ENCODE measurements at regions not wholly inside any gene's neighbourhood (a gene's known extent, or its start where the extent isn't known, plus 50 kb on each side); places are given as distances from the start of the nearest gene placed in this dataset.
"Not testable (repeated sequence)": the region's sequence is repeated elsewhere in the genome, so short reads cannot be mapped to it uniquely, and the experiment has no call there.

GRCh38 chr9:66152406-66152805, 415.5 kb downstream of the FOXD4L4 start:
- not testable (repeated sequence) for H4K91ac ChIP-seq (ENCODE audit: low read depth, low read length); H3K18ac ChIP-seq (ENCODE audit: low read length); H3K4me3 ChIP-seq (ENCODE audit: low read depth, low read length); H3K79me2 ChIP-seq (ENCODE audit: control insufficient read depth, insufficient read depth, low read length, poor library complexity); H2AFZ ChIP-seq (ENCODE audit: insufficient read depth, low read length, poor library complexity); H2BK120ac ChIP-seq (ENCODE audit: insufficient read depth, low read length, poor library complexity); H3K27me3 ChIP-seq (ENCODE audit: insufficient read depth, low read length); H3K9me3 ChIP-seq (ENCODE audit: insufficient read depth, low read depth, low read length); H3K9ac ChIP-seq (ENCODE audit: low read length); H2AK5ac ChIP-seq (ENCODE audit: low read length); H4K8ac ChIP-seq (ENCODE audit: low read depth, low read length); H2BK12ac ChIP-seq (ENCODE audit: low read length); H2BK5ac ChIP-seq (ENCODE audit: low read depth, low read length, poor library complexity); H3K14ac ChIP-seq (ENCODE audit: low read length); H3K4me1 ChIP-seq (ENCODE audit: control insufficient read depth in 1 of 2, insufficient read depth in 2 of 2, low read length in 2 of 2); H3K23ac ChIP-seq (ENCODE audit: low read length); H3K79me1 ChIP-seq (ENCODE audit: low read length); H3K27ac ChIP-seq (ENCODE audit: low read depth, low read length); H3K4ac ChIP-seq (ENCODE audit: low read depth, low read length); H4K12ac ChIP-seq (ENCODE audit: low read depth, low read length); DNase-seq; H3K4me2 ChIP-seq (ENCODE audit: low read length); H3K36me3 ChIP-seq (ENCODE audit: control insufficient read depth in 1 of 2, insufficient read depth in 2 of 2, low read length in 2 of 2)
- no CpG with 5 or more reads among the region's 30 CpGs for WGBS (ENCODE audit: extremely low coverage, insufficient coverage, insufficient read length)

GRCh38 chr9:66153021-66153725, 416.2 kb downstream of the FOXD4L4 start:
- WGBS (ENCODE audit: extremely low coverage, insufficient coverage, insufficient read length) = no CpG with 5 or more reads among the region's 59 CpGs
- DNase-seq = peak; percentile 17 to 71

GRCh38 chr9:66153971-66154691, 417.2 kb downstream of the FOXD4L4 start:
- H2AFZ ChIP-seq (ENCODE audit: insufficient read depth, low read length, poor library complexity); H3K4me3 ChIP-seq (ENCODE audit: low read depth, low read length); H2BK12ac ChIP-seq (ENCODE audit: low read length); H2AK5ac ChIP-seq (ENCODE audit: low read length); H4K91ac ChIP-seq (ENCODE audit: low read depth, low read length); H3K27me3 ChIP-seq (ENCODE audit: insufficient read depth, low read length); H3K23ac ChIP-seq (ENCODE audit: low read length); H3K18ac ChIP-seq (ENCODE audit: low read length); H4K8ac ChIP-seq (ENCODE audit: low read depth, low read length); H4K12ac ChIP-seq (ENCODE audit: low read depth, low read length); H3K4me2 ChIP-seq (ENCODE audit: low read length); H3K36me3 ChIP-seq (ENCODE audit: control insufficient read depth in 1 of 2, insufficient read depth in 2 of 2, low read length in 2 of 2); DNase-seq; H2BK120ac ChIP-seq (ENCODE audit: insufficient read depth, low read length, poor library complexity); H3K9ac ChIP-seq (ENCODE audit: low read length); H3K79me1 ChIP-seq (ENCODE audit: low read length); H3K79me2 ChIP-seq (ENCODE audit: control insufficient read depth, insufficient read depth, low read length, poor library complexity); H3K4ac ChIP-seq (ENCODE audit: low read depth, low read length); H3K27ac ChIP-seq (ENCODE audit: low read depth, low read length); H2BK5ac ChIP-seq (ENCODE audit: low read depth, low read length, poor library complexity); H3K4me1 ChIP-seq (ENCODE audit: control insufficient read depth in 1 of 2, insufficient read depth in 2 of 2, low read length in 2 of 2); H3K14ac ChIP-seq (ENCODE audit: low read length); H3K9me3 ChIP-seq (ENCODE audit: insufficient read depth, low read depth, low read length): not testable (repeated sequence)
- no CpG with 5 or more reads among the region's 40 CpGs for WGBS (ENCODE audit: extremely low coverage, insufficient coverage, insufficient read length)

More at GRCh38 chr9:66153021-66153725, 416.2 kb downstream of the FOXD4L4 start:
- not testable (repeated sequence) for H4K91ac ChIP-seq (ENCODE audit: low read depth, low read length); H3K4ac ChIP-seq (ENCODE audit: low read depth, low read length); H3K79me1 ChIP-seq (ENCODE audit: low read length); H3K27ac ChIP-seq (ENCODE audit: low read depth, low read length); H3K4me1 ChIP-seq (ENCODE audit: control insufficient read depth in 1 of 2, insufficient read depth in 2 of 2, low read length in 2 of 2); H4K12ac ChIP-seq (ENCODE audit: low read depth, low read length); H2BK120ac ChIP-seq (ENCODE audit: insufficient read depth, low read length, poor library complexity); H3K79me2 ChIP-seq (ENCODE audit: control insufficient read depth, insufficient read depth, low read length, poor library complexity); H3K27me3 ChIP-seq (ENCODE audit: insufficient read depth, low read length); H2BK12ac ChIP-seq (ENCODE audit: low read length); H3K18ac ChIP-seq (ENCODE audit: low read length); H2AFZ ChIP-seq (ENCODE audit: insufficient read depth, low read length, poor library complexity); H4K8ac ChIP-seq (ENCODE audit: low read depth, low read length); H3K4me3 ChIP-seq (ENCODE audit: low read depth, low read length); H2BK5ac ChIP-seq (ENCODE audit: low read depth, low read length, poor library complexity); H2AK5ac ChIP-seq (ENCODE audit: low read length); H3K14ac ChIP-seq (ENCODE audit: low read length); H3K9ac ChIP-seq (ENCODE audit: low read length); H3K9me3 ChIP-seq (ENCODE audit: insufficient read depth, low read depth, low read length); H3K23ac ChIP-seq (ENCODE audit: low read length); H3K36me3 ChIP-seq (ENCODE audit: control insufficient read depth in 1 of 2, insufficient read depth in 2 of 2, low read length in 2 of 2)
- H3K4me2 ChIP-seq (ENCODE audit: low read length) = peak overlapping the region; percentile 58

GRCh38 chr9:66182316-66182715, 445.4 kb downstream of the FOXD4L4 start:
- no CpG with 5 or more reads among the region's 7 CpGs for WGBS (ENCODE audit: extremely low coverage, insufficient coverage, insufficient read length)
- not testable (repeated sequence) for H3K79me1 ChIP-seq (ENCODE audit: low read length); H3K36me3 ChIP-seq (ENCODE audit: control insufficient read depth in 1 of 2, insufficient read depth in 2 of 2, low read length in 2 of 2)

More at GRCh38 chr9:66182316-66182715, 445.4 kb downstream of the FOXD4L4 start:
- H3K4me3 ChIP-seq (ENCODE audit: low read depth, low read length); H4K8ac ChIP-seq (ENCODE audit: low read depth, low read length); H3K79me2 ChIP-seq (ENCODE audit: control insufficient read depth, insufficient read depth, low read length, poor library complexity); H3K27me3 ChIP-seq (ENCODE audit: insufficient read depth, low read length); H3K4me1 ChIP-seq (ENCODE audit: control insufficient read depth in 1 of 2, insufficient read depth in 2 of 2, low read length in 2 of 2); H3K14ac ChIP-seq (ENCODE audit: low read length); H2BK12ac ChIP-seq (ENCODE audit: low read length); H2BK120ac ChIP-seq (ENCODE audit: insufficient read depth, low read length, poor library complexity); H3K27ac ChIP-seq (ENCODE audit: low read depth, low read length); H3K23ac ChIP-seq (ENCODE audit: low read length); H3K9ac ChIP-seq (ENCODE audit: low read length); H3K4ac ChIP-seq (ENCODE audit: low read depth, low read length); H3K18ac ChIP-seq (ENCODE audit: low read length); H3K9me3 ChIP-seq (ENCODE audit: insufficient read depth, low read depth, low read length); H4K91ac ChIP-seq (ENCODE audit: low read depth, low read length); H2AFZ ChIP-seq (ENCODE audit: insufficient read depth, low read length, poor library complexity); H3K4me2 ChIP-seq (ENCODE audit: low read length); H2AK5ac ChIP-seq (ENCODE audit: low read length); DNase-seq; H4K12ac ChIP-seq (ENCODE audit: low read depth, low read length); H2BK5ac ChIP-seq (ENCODE audit: low read depth, low read length, poor library complexity): not testable (repeated sequence)

Data from trophoblast cell (in vitro differentiated cells and primary cell).